Type B pancreatic cell (in vitro differentiated cells): ENCODE measurements at regions not wholly inside any gene's neighbourhood (a gene's known extent, or its start where the extent isn't known, plus 50 kb on each side); places are given as distances from the start of the nearest gene placed in this dataset.

Experiments used
- DNase-seq: peaks from one replicate; pipeline ENCODE4 v3.0.0; 2021; ENCODE audit warnings: mixed read lengths; ENCODE audit not compliant: unreplicated experiment; ENCODE audit errors: extremely low spot score
- H3K27ac Mint-ChIP-seq: 2 replicates; pipeline ENCODE4 v1.8.0; 2021; ENCODE audit warnings: mild to moderate bottlenecking, mixed read lengths
- H3K27me3 Mint-ChIP-seq: 2 replicates; pipeline ENCODE4 v1.8.0; 2021; ENCODE audit warnings: mixed read lengths
- H3K36me3 Mint-ChIP-seq: 2 replicates; pipeline ENCODE4 v1.8.0; 2021; ENCODE audit warnings: mixed read lengths
- H3K4me1 Mint-ChIP-seq: one replicate; pipeline ENCODE4 v1.8.0; 2021; ENCODE audit warnings: mixed read lengths; ENCODE audit not compliant: unreplicated experiment
- H3K4me3 Mint-ChIP-seq: 2 replicates; pipeline ENCODE4 v1.8.0; 2021; ENCODE audit warnings: mild to moderate bottlenecking, mixed read lengths
- H3K9me3 Mint-ChIP-seq: 2 replicates; pipeline ENCODE4 v1.8.0; 2021; ENCODE audit warnings: mixed read lengths
- CTCF ChIP-seq: fragments of 200-600 bp; sonication (generic); conservative IDR thresholded peaks from 2 replicates; pipeline ENCODE4 v1.5.0; 2021; ENCODE audit warnings: antibody characterized with exemption, mild to moderate bottlenecking

- no peak overlapping the region for H3K27ac Mint-ChIP-seq
- no peaks in the 10 kb centered on the region for H3K27me3 Mint-ChIP-seq
- H3K36me3 Mint-ChIP-seq: no peaks in the 10 kb centered on the region
- no peak overlapping the region for H3K4me3 Mint-ChIP-seq
- DNase-seq: no peak
- peaks cover 16% of the 10 kb centered on the region for H3K4me1 Mint-ChIP-seq
- H3K9me3 Mint-ChIP-seq: no peaks in the 10 kb centered on the region
- no peak for TF ChIP-seq CTCF
These were observed 421.0 kb downstream of the DYNC2H1 start for GRCh38 chr11:103530257-103530656.

- H3K27me3 Mint-ChIP-seq: no peaks in the 10 kb centered on the region
- H3K4me1 Mint-ChIP-seq: peaks cover 24% of the 10 kb centered on the region
- H3K27ac Mint-ChIP-seq: no peak overlapping the region
- no peak for TF ChIP-seq CTCF
- no peak overlapping the region for H3K4me3 Mint-ChIP-seq
- H3K36me3 Mint-ChIP-seq: no peaks in the 10 kb centered on the region
- DNase-seq: no peak
- no peaks in the 10 kb centered on the region for H3K9me3 Mint-ChIP-seq
These were observed 423.0 kb downstream of the DYNC2H1 start for GRCh38 chr11:103532133-103532788.

GRCh38 chr11:103534191-103534590 lies 425.0 kb downstream of the DYNC2H1 start:
- H3K9me3 Mint-ChIP-seq: no peaks in the 10 kb centered on the region

GRCh38 chr11:103534959-103535358 lies 425.7 kb downstream of the DYNC2H1 start:
- H3K36me3 Mint-ChIP-seq: no peaks in the 10 kb centered on the region

More at GRCh38 chr11:103534191-103534590, 425.0 kb downstream of the DYNC2H1 start:
- no peak overlapping the region for H3K27ac Mint-ChIP-seq
- no peaks in the 10 kb centered on the region for H3K36me3 Mint-ChIP-seq
- no peak for DNase-seq
- no peak overlapping the region for H3K4me3 Mint-ChIP-seq
- TF ChIP-seq CTCF: no peak
- no peaks in the 10 kb centered on the region for H3K27me3 Mint-ChIP-seq
- peaks cover 22% of the 10 kb centered on the region for H3K4me1 Mint-ChIP-seq

GRCh38 chr11:103536335-103536722 lies 427.1 kb downstream of the DYNC2H1 start:
- Mint-ChIP-seq H3K27ac (no peak overlapping the region), H3K9me3 (no peaks in the 10 kb centered on the region)

More at GRCh38 chr11:103534959-103535358, 425.7 kb downstream of the DYNC2H1 start:
- Mint-ChIP-seq H3K4me3 (no peak overlapping the region), H3K9me3 (no peaks in the 10 kb centered on the region), H3K27ac (no peak overlapping the region), H3K27me3 (no peaks in the 10 kb centered on the region), H3K4me1 (peaks cover 20% of the 10 kb centered on the region)
- no peak for TF ChIP-seq CTCF
- no peak for DNase-seq

More at GRCh38 chr11:103536335-103536722, 427.1 kb downstream of the DYNC2H1 start:
- H3K27me3 Mint-ChIP-seq: no peaks in the 10 kb centered on the region
- H3K4me3 Mint-ChIP-seq: no peak overlapping the region
- no peak for TF ChIP-seq CTCF
- H3K4me1 Mint-ChIP-seq: peaks cover 20% of the 10 kb centered on the region
- H3K36me3 Mint-ChIP-seq: no peaks in the 10 kb centered on the region
- no peak for DNase-seq
